ENCODE measurements at regions not wholly inside any gene's neighbourhood (a gene's known extent, or its start where the extent isn't known, plus 50 kb on each side); places are given as distances from the start of the nearest gene placed in this dataset.

DNA sequence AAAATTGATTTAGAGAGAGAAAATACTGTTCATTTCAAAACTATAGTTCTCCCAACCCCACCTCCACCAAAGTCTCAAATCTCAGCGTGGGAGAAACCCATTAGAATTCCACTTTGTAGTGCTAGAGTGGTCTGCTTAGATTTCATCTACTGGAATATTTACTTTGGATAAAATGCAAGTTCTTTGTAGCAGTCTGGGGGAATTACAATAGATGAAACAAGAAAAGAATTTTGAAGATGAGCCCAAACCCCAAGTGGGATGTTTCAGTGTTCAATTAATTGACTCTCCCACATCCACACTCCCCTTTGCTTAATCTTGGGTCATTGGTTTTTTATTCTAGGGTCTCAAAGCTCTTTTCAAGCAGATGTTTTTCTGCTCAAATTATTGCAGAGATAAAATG is 97.8 kb downstream of the RPL22L1 start:
- 49 to 67% methylated on average over 1 of the region's 1 CpG for WGBS, 2 donors
- Histone ChIP-seq H3K4me3 (ENCODE audit: low read depth in 1 of 2, low read length in 2 of 2) (no peak overlapping the region), H3K27ac (ENCODE audit: low read depth in 2 of 2, low read length in 1 of 2) (no peak overlapping the region), H3K9me3 (ENCODE audit: control insufficient read depth in 2 of 2, insufficient read depth in 1 of 2, low read depth in 1 of 2, low read length in 1 of 2) (no peaks in the 10 kb centered on the region), H3K36me3 (ENCODE audit: control insufficient read depth in 2 of 2, insufficient read depth in 2 of 2, low read length in 1 of 2) (no peaks in the 10 kb centered on the region), H3K27me3 (ENCODE audit: control insufficient read depth in 1 of 2, insufficient read depth in 2 of 2, low read length in 2 of 2) (no peaks in the 10 kb centered on the region), H3K4me1 (ENCODE audit: control insufficient read depth in 2 of 2, insufficient read depth in 2 of 2, low read length in 1 of 2) (peaks cover 0 to 2% of the 10 kb centered on the region in 2 donors)

DNA sequence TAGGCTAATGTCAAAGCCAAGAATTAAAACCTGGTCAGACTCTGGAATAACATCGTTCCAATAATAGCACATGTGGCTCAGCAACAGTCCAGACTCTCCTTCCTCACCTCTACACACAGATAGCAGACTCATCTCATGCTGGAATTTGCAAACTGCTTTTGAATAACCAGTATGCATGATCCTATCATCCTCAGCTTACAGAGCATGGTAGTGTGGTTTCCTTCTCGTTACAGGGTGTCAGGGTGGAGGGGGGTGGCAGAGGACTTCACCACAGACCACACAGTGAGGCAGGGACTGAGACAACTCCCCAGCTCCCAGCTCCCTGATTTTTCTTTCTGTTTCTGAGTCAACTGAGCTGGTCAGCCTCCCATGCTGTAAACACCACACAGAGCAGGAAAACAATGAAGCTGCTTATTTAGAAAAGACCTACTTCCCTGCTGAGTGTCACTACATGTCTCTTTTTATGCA is 101.6 kb downstream of the RPL22L1 start:
- no peaks in the 10 kb centered on the region for H3K36me3 ChIP-seq (ENCODE audit: control insufficient read depth in 2 of 2, insufficient read depth in 2 of 2, low read length in 1 of 2)
- no peaks in the 10 kb centered on the region for H3K27me3 ChIP-seq (ENCODE audit: control insufficient read depth in 1 of 2, insufficient read depth in 2 of 2, low read length in 2 of 2)
- 72 to 76% methylated on average over 2 of the region's 2 CpGs for WGBS, 2 donors
- H3K9me3 ChIP-seq (ENCODE audit: control insufficient read depth in 2 of 2, insufficient read depth in 1 of 2, low read depth in 1 of 2, low read length in 1 of 2) = no peaks in the 10 kb centered on the region
- no peak overlapping the region for H3K4me3 ChIP-seq (ENCODE audit: low read depth in 1 of 2, low read length in 2 of 2)
- H3K27ac ChIP-seq (ENCODE audit: low read depth in 2 of 2, low read length in 1 of 2) = no peak overlapping the region
- no peaks in the 10 kb centered on the region for H3K4me1 ChIP-seq (ENCODE audit: control insufficient read depth in 2 of 2, insufficient read depth in 2 of 2, low read length in 1 of 2)

DNA sequence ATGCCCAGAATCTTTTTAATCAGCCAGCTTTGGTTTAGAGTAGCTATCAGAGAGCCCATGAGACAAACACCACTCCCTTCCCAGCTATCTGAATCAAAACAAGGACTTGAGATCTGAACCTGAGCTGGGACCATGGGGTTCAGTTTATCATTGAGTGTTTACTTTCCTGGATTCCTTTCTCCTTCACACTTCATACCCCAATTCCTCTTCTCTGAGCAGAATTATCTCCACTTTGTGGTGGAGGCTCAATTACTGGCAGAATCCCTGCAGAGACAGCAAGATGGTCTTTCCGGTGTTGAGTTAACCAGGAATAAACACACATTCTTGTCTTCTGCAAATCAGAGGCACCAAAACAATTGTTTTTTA is 102.4 kb downstream of the RPL22L1 start:
- H3K4me1 ChIP-seq (ENCODE audit: control insufficient read depth in 2 of 2, insufficient read depth in 2 of 2, low read length in 1 of 2) = no peaks in the 10 kb centered on the region
- no peak overlapping the region for H3K4me3 ChIP-seq (ENCODE audit: low read depth in 1 of 2, low read length in 2 of 2)
- H3K36me3 ChIP-seq (ENCODE audit: control insufficient read depth in 2 of 2, insufficient read depth in 2 of 2, low read length in 1 of 2) = no peaks in the 10 kb centered on the region
- no peaks in the 10 kb centered on the region for H3K9me3 ChIP-seq (ENCODE audit: control insufficient read depth in 2 of 2, insufficient read depth in 1 of 2, low read depth in 1 of 2, low read length in 1 of 2)
- WGBS, 2 donors = 89 to 93% methylated on average over 1 of the region's 1 CpG
- no peaks in the 10 kb centered on the region for H3K27me3 ChIP-seq (ENCODE audit: control insufficient read depth in 1 of 2, insufficient read depth in 2 of 2, low read length in 2 of 2)
- H3K27ac ChIP-seq (ENCODE audit: low read depth in 2 of 2, low read length in 1 of 2) = no peak overlapping the region

DNA sequence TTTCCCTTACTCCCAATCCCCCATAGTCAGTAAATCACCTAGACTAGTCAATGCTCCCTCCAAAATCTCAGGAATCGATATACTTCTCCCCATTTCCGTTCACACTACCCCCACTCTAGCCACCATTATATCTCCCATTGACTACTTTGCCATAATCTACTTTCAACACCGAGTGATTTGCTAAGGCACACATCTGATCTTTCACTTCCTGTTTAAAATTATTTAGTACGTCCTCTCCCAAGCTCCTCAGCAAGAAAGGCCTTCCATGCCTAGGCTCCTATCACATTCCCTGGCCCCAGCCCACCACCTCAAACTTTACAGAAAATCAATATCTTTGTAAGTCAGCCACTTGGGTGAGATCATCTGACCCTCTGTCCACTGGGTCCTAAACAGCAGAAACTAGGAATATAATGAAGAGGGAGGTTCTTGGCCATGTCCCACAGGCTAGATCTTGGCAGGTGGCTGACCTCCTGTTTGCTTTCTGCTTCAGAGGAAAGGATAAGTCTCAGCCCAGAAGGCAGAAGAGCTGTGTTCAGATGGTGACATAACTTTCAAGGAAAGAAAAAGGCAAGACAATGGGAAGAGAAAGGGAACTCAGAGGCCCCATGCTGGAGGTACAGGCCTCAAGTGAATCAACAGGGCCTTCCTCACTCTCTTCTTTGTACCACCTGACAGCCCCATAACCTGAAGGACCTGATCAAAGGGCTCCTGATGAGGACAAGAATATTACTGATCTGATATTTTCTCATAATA is 103.0 kb downstream of the RPL22L1 start:
- Histone ChIP-seq H3K27me3 (ENCODE audit: control insufficient read depth in 1 of 2, insufficient read depth in 2 of 2, low read length in 2 of 2) (no peaks in the 10 kb centered on the region), H3K9me3 (ENCODE audit: control insufficient read depth in 2 of 2, insufficient read depth in 1 of 2, low read depth in 1 of 2, low read length in 1 of 2) (no peaks in the 10 kb centered on the region), H3K4me1 (ENCODE audit: control insufficient read depth in 2 of 2, insufficient read depth in 2 of 2, low read length in 1 of 2) (no peaks in the 10 kb centered on the region), H3K36me3 (ENCODE audit: control insufficient read depth in 2 of 2, insufficient read depth in 2 of 2, low read length in 1 of 2) (no peaks in the 10 kb centered on the region), H3K4me3 (ENCODE audit: low read depth in 1 of 2, low read length in 2 of 2) (no peak overlapping the region), H3K27ac (ENCODE audit: low read depth in 2 of 2, low read length in 1 of 2) (no peak overlapping the region)
- WGBS, 2 donors = 74 to 86% methylated on average over 4 of the region's 4 CpGs

DNA sequence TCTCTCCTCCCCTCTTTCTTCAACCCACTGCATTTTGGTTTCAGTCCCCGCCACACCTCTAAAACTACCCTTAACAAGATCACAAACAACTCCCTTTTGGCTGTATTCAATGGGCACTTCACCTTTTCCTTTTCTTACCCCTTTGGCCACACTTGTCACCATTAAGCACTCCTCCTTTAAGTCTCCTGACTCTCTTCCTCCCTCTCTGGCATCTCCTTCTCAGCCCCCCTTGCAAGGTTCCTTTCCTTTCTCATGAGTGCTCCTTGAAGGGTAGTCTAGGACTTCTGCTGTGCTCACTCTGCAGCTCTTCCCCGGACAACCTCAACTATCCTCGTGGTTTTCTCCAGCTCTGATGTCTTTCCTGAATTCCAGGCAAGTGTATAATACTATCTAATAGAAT is 103.7 kb downstream of the RPL22L1 start:
- 91 to 94% methylated on average over 3 of the region's 3 CpGs for WGBS, 2 donors
- no peak overlapping the region for H3K4me3 ChIP-seq (ENCODE audit: low read depth in 1 of 2, low read length in 2 of 2)
- H3K4me1 ChIP-seq (ENCODE audit: control insufficient read depth in 2 of 2, insufficient read depth in 2 of 2, low read length in 1 of 2) = no peaks in the 10 kb centered on the region

DNA sequence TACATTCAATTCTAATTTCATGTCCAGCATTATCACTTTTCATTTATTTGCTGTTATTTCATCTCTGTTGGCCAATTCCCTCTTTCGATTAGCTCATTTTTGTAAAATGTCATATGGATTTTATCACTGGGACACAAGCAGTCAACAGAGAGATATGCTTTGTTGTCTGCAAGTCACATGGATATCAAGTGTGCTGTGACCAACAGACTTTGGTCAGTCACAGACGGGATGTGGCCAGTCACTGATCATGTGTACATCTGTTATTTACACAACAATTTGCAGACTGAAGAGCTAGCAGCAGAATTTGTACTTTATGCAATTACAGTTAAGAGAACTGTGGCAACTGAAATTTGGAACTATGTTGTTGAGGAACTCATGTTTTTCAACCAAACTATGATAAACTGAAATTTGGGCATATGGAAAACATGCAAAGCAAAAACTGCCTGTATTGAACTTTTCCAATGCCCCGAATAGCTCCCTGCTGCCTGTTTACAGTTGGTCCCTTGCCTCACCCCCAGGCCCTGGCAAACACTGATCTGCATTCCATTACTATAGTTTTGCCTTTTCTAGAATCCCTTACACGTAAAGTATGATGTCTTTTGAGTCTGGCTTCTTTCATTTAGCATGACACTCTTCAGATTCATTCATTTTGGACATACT is 104.4 kb downstream of the RPL22L1 start:
- H3K27ac ChIP-seq (ENCODE audit: low read depth in 2 of 2, low read length in 1 of 2) = no peak overlapping the region
- 62 to 65% methylated on average over 4 of the region's 4 CpGs for WGBS, 2 donors

More for the DNA sequence above, 103.7 kb downstream of the RPL22L1 start:
- Histone ChIP-seq H3K27ac (ENCODE audit: low read depth in 2 of 2, low read length in 1 of 2) (no peak overlapping the region), H3K27me3 (ENCODE audit: control insufficient read depth in 1 of 2, insufficient read depth in 2 of 2, low read length in 2 of 2) (no peaks in the 10 kb centered on the region), H3K9me3 (ENCODE audit: control insufficient read depth in 2 of 2, insufficient read depth in 1 of 2, low read depth in 1 of 2, low read length in 1 of 2) (no peaks in the 10 kb centered on the region), H3K36me3 (ENCODE audit: control insufficient read depth in 2 of 2, insufficient read depth in 2 of 2, low read length in 1 of 2) (no peaks in the 10 kb centered on the region)

DNA sequence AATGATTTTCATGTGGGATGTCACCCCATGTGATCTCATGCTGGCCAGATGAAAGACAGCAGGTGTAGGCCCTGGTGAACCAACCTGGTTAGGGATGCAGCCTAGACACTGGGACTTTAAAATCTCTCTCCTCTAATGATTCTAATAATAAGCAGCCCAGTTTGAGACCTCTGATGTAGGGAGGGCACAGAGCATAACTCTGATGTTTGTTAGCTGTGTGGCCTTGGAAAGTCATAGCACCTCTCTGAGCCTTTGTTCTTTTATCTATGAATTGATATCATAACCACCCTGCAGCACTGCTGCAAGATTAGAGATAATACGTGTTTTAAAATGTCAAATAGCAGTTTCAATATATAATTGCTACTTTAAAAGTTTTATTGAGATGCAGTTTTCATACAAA is 106.0 kb downstream of the RPL22L1 start:
- Histone ChIP-seq H3K9me3 (ENCODE audit: control insufficient read depth in 2 of 2, insufficient read depth in 1 of 2, low read depth in 1 of 2, low read length in 1 of 2) (no peaks in the 10 kb centered on the region), H3K27ac (ENCODE audit: low read depth in 2 of 2, low read length in 1 of 2) (no peak overlapping the region), H3K36me3 (ENCODE audit: control insufficient read depth in 2 of 2, insufficient read depth in 2 of 2, low read length in 1 of 2) (no peaks in the 10 kb centered on the region), H3K4me3 (ENCODE audit: low read depth in 1 of 2, low read length in 2 of 2) (no peak overlapping the region), H3K4me1 (ENCODE audit: control insufficient read depth in 2 of 2, insufficient read depth in 2 of 2, low read length in 1 of 2) (no peaks in the 10 kb centered on the region), H3K27me3 (ENCODE audit: control insufficient read depth in 1 of 2, insufficient read depth in 2 of 2, low read length in 2 of 2) (no peaks in the 10 kb centered on the region)
- 66 to 93% methylated on average over 1 of the region's 1 CpG for WGBS, 2 donors

More for the DNA sequence above, 104.4 kb downstream of the RPL22L1 start:
- no peaks in the 10 kb centered on the region for H3K9me3 ChIP-seq (ENCODE audit: control insufficient read depth in 2 of 2, insufficient read depth in 1 of 2, low read depth in 1 of 2, low read length in 1 of 2)
- H3K36me3 ChIP-seq (ENCODE audit: control insufficient read depth in 2 of 2, insufficient read depth in 2 of 2, low read length in 1 of 2) = no peaks in the 10 kb centered on the region
- no peaks in the 10 kb centered on the region for H3K27me3 ChIP-seq (ENCODE audit: control insufficient read depth in 1 of 2, insufficient read depth in 2 of 2, low read length in 2 of 2)
- no peak overlapping the region for H3K4me3 ChIP-seq (ENCODE audit: low read depth in 1 of 2, low read length in 2 of 2)
- no peaks in the 10 kb centered on the region for H3K4me1 ChIP-seq (ENCODE audit: control insufficient read depth in 2 of 2, insufficient read depth in 2 of 2, low read length in 1 of 2)

DNA sequence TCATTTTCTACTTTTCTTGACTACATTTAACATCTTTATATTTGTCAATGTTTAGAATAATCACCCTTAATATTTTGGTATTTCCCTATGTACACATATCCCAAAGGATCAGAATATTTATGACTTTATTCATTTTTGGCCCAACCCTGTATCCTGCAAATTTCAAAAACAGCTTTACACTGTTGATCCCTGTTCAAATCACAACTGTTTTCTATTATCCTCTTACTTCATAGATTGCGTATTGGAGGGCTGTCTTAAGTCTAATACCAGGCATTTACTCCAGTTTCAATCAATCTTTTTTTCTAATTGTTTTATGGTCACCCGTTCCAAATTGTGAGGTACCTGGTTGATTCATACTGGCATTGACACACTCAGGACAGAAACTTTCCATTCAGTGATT is 107.9 kb downstream of the RPL22L1 start:
- Histone ChIP-seq H3K4me1 (ENCODE audit: control insufficient read depth in 2 of 2, insufficient read depth in 2 of 2, low read length in 1 of 2) (no peaks in the 10 kb centered on the region), H3K36me3 (ENCODE audit: control insufficient read depth in 2 of 2, insufficient read depth in 2 of 2, low read length in 1 of 2) (no peaks in the 10 kb centered on the region), H3K9me3 (ENCODE audit: control insufficient read depth in 2 of 2, insufficient read depth in 1 of 2, low read depth in 1 of 2, low read length in 1 of 2) (no peaks in the 10 kb centered on the region), H3K4me3 (ENCODE audit: low read depth in 1 of 2, low read length in 2 of 2) (no peak overlapping the region), H3K27me3 (ENCODE audit: control insufficient read depth in 1 of 2, insufficient read depth in 2 of 2, low read length in 2 of 2) (no peaks in the 10 kb centered on the region), H3K27ac (ENCODE audit: low read depth in 2 of 2, low read length in 1 of 2) (no peak overlapping the region)
- WGBS, 2 donors = 74 to 78% methylated on average over 2 of the region's 2 CpGs

DNA sequence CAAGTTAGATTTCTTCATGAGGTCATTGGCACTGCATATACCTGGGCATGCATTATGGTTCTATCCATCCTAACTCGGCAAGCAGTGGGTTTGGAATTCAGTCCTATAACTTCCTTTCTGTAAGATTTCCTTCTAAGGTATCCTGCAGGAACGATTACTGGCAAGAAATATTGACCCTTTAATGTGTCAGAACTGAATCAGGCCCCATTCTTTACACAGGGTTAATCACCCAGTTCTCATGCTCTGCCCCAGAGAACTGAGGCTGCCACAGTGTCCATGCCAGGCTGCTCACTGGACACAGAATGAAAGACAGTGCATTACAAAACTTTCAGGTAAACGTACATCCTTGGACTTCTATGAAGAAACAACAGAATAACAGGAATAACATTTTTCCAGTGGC is 108.9 kb downstream of the RPL22L1 start:
- no peak overlapping the region for H3K4me3 ChIP-seq (ENCODE audit: low read depth in 1 of 2, low read length in 2 of 2)
- no peaks in the 10 kb centered on the region for H3K9me3 ChIP-seq (ENCODE audit: control insufficient read depth in 2 of 2, insufficient read depth in 1 of 2, low read depth in 1 of 2, low read length in 1 of 2)
- no peaks in the 10 kb centered on the region for H3K36me3 ChIP-seq (ENCODE audit: control insufficient read depth in 2 of 2, insufficient read depth in 2 of 2, low read length in 1 of 2)
- WGBS, 2 donors = 67 to 69% methylated on average over 3 of the region's 3 CpGs
- no peak overlapping the region for H3K27ac ChIP-seq (ENCODE audit: low read depth in 2 of 2, low read length in 1 of 2)
- H3K4me1 ChIP-seq (ENCODE audit: control insufficient read depth in 2 of 2, insufficient read depth in 2 of 2, low read length in 1 of 2) = no peaks in the 10 kb centered on the region
- H3K27me3 ChIP-seq (ENCODE audit: control insufficient read depth in 1 of 2, insufficient read depth in 2 of 2, low read length in 2 of 2) = no peaks in the 10 kb centered on the region

DNA sequence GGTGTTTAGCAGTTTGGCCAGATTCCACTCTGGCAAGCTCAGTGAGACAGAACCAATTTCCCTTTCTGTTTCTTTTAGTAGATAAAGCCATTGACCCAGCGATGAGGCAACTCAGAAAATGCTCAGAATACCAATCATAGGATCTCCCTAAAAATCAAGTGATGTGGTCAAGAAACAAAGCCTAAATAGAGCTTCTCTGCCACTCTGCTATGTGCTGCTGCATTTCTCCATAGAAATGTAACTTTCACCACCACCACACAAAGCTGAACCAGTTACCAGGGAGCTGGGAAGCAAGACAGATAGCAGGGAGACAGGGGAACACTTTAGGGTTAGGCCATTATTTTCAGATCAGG is 109.8 kb downstream of the RPL22L1 start:
- Histone ChIP-seq H3K9me3 (ENCODE audit: control insufficient read depth in 2 of 2, insufficient read depth in 1 of 2, low read depth in 1 of 2, low read length in 1 of 2) (no peaks in the 10 kb centered on the region), H3K4me3 (ENCODE audit: low read depth in 1 of 2, low read length in 2 of 2) (no peak overlapping the region), H3K27me3 (ENCODE audit: control insufficient read depth in 1 of 2, insufficient read depth in 2 of 2, low read length in 2 of 2) (no peaks in the 10 kb centered on the region), H3K4me1 (ENCODE audit: control insufficient read depth in 2 of 2, insufficient read depth in 2 of 2, low read length in 1 of 2) (no peaks in the 10 kb centered on the region), H3K36me3 (ENCODE audit: control insufficient read depth in 2 of 2, insufficient read depth in 2 of 2, low read length in 1 of 2) (no peaks in the 10 kb centered on the region), H3K27ac (ENCODE audit: low read depth in 2 of 2, low read length in 1 of 2) (no peak overlapping the region)
- WGBS, 2 donors = 42 to 53% methylated on average over 1 of the region's 1 CpG
